ENCODE measurements at regions not wholly inside any gene's neighbourhood (a gene's known extent, or its start where the extent isn't known, plus 50 kb on each side); places are given as distances from the start of the nearest gene placed in this dataset.

GRCh38 chr2:122062506-122062905, 307.1 kb downstream of the TSN start:
- no peak for TF ChIP-seq POLR2A (IDR thresholded peaks at IDR 0.05; ENCODE audit: control extremely low read depth in 1 of 2, low read depth in 2 of 2, low read length in 2 of 2)
- TF ChIP-seq, protein P1, sequence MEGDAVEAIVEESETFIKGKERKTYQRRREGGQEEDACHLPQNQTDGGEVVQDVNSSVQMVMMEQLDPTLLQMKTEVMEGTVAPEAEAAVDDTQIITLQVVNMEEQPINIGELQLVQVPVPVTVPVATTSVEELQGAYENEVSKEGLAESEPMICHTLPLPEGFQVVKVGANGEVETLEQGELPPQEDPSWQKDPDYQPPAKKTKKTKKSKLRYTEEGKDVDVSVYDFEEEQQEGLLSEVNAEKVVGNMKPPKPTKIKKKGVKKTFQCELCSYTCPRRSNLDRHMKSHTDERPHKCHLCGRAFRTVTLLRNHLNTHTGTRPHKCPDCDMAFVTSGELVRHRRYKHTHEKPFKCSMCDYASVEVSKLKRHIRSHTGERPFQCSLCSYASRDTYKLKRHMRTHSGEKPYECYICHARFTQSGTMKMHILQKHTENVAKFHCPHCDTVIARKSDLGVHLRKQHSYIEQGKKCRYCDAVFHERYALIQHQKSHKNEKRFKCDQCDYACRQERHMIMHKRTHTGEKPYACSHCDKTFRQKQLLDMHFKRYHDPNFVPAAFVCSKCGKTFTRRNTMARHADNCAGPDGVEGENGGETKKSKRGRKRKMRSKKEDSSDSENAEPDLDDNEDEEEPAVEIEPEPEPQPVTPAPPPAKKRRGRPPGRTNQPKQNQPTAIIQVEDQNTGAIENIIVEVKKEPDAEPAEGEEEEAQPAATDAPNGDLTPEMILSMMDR (IDR thresholded peaks at IDR 0.05; ENCODE audit: control extremely low read depth in 1 of 3, insufficient read depth in 1 of 3, low read depth in 1 of 3, low read length in 3 of 3) = no peak
- no peak for TF ChIP-seq YY1 (IDR thresholded peaks at IDR 0.05; ENCODE audit: low read depth, low read length)
- TF ChIP-seq FOSL1 (IDR thresholded peaks at IDR 0.05; ENCODE audit: insufficient read depth, low read depth, low read length) = no peak
- TF ChIP-seq SUZ12 (IDR thresholded peaks at IDR 0.05; ENCODE audit: low read length) = no peak
- no peak for TF ChIP-seq ATF2 (IDR thresholded peaks at IDR 0.05; ENCODE audit: low read length)
- TF ChIP-seq TBP (IDR thresholded peaks at IDR 0.05; ENCODE audit: low read depth, low read length) = no peak
- no peak for TF ChIP-seq TEAD4 (IDR thresholded peaks at IDR 0.05; ENCODE audit: low read depth, low read length)
- no peak for TF ChIP-seq RBBP5 (IDR thresholded peaks at IDR 0.05; ENCODE audit: borderline replicate concordance, low read depth, low read length)
- TF ChIP-seq HDAC6 (IDR thresholded peaks at IDR 0.05; ENCODE audit: low read depth, low read length) = no peak
- no peak for TF ChIP-seq MAFK (IDR thresholded peaks at IDR 0.05; ENCODE audit: low read depth, low read length)
- no peak for TF ChIP-seq SP1 (IDR thresholded peaks at IDR 0.05; ENCODE audit: low read depth, low read length)
